ENCODE measurements at regions not wholly inside any gene's neighbourhood (a gene's known extent, or its start where the extent isn't known, plus 50 kb on each side); places are given as distances from the start of the nearest gene placed in this dataset.

DNA sequence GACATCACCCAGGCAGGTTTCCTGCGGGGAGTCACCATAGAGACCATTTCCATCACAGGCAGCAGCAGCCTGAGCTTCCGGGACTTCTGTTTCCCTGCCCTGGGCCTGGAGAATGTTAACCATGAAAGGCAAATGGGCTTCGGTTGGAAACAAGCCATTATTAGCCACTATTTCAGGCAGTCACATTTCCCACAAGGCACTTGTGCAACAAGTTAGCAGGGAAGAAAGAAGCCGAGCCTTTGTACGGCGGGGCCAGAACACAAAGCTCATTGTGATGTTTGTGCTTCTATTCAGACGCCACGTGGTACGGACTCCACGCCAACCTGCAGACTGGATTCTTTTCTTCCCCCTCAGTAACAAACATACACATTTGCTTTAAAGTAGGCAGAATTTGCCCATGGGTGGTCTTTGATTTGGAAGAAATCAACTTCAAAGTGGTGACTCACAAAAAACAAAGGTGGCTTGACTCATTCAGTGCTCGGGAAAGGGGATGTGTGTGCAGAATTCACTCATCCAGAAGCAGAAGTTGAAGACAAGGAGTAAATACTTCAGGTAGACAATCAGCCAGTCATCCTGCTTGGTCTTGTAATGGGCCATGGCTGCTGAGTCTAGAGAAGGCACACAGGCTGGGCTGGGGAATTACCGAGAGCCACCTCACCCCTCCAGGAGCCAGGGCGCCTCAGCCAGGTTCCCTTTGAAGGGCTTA, 154.2 kb upstream of the PRMT8 start:
- in situ Hi-C loops (cut with HindIII; ENCODE audit: low sequenced_read_pairs): no loop called here

DNA sequence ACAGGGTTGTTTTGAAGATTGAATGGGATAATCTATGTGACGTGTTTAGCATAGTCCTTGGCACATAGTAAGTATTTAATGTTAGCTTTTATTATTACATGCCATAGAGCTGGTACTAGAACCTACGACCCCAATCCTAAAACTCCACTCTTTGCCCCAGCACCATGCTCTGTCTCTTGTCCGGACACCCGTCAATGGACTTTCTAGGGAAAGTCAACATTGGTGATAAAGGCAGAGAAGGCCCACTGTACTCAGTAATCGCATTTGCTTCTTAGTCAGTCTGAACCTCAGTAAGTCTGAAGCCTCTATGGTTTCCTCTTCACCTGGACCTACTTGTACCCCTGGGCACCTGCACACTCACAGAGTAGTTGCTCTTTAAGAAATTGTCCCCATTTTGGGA, 153.1 kb upstream of the PRMT8 start:
- in situ Hi-C loops (cut with HindIII; ENCODE audit: low sequenced_read_pairs): no loop called here

DNA sequence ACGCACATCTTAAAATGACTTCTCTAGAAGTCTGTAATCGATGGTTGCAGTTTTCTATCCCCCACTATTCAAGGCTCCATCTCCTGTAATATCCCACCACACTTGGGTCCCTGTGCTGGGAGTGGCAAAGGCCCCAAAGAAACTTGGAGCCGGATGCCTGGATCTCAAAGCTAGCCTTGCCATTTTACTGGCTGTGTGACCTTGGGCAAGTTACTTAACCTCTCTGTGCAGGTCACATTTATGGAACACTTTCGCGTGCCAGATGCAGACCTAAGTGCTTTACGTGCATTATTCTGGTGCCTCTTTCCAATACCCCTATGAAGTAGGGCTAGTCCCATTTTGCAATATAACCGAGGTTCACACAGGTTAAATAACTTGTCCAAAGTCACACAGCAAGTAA, 151.8 kb upstream of the PRMT8 start:
- in situ Hi-C loops (cut with HindIII; ENCODE audit: low sequenced_read_pairs): no loop called here

GRCh38 chr12:3341594-3341993, 149.4 kb upstream of the PRMT8 start:
- in situ Hi-C loops (cut with HindIII; ENCODE audit: low sequenced_read_pairs): no loop called here

GRCh38 chr12:3342051-3342450, 149.0 kb upstream of the PRMT8 start:
- in situ Hi-C loops (cut with HindIII; ENCODE audit: low sequenced_read_pairs): no loop called here

- in situ Hi-C loops (cut with HindIII; ENCODE audit: low sequenced_read_pairs): no loop called here
Measured at GRCh38 chr12:3348055-3348454, 142.9 kb upstream of the PRMT8 start.

DNA sequence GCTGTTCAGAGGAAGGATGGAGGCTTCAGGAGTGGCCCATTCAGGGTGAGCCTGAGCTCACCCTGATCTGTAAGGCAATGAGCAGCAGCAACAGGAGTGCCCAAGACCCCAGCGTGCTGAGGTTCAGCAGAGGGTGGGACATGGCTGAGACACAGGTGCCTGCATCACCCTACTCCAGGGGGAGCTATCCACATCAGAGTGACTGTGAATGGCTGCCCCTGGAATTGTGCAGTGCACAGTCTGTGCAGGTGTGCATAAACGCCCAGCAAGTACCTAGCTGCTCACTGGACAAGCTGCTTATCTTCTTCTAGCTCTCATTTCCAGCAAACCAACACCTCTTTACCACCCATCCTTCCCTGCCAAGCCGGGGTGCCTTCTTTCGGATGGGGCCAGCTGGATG, 140.6 kb upstream of the PRMT8 start:
- in situ Hi-C loops (cut with HindIII; ENCODE audit: low sequenced_read_pairs): loop anchor here (10.0 kb wide), 1 partner anchor 144 kb away; the partner anchor contains the start of gene PRMT8

GRCh38 chr12:3351731-3352130, 139.3 kb upstream of the PRMT8 start:
- in situ Hi-C loops (cut with HindIII; ENCODE audit: low sequenced_read_pairs): loop anchor here (10.0 kb wide), 1 partner anchor 143 kb away; the partner anchor contains the start of gene PRMT8

- in situ Hi-C loops (cut with HindIII; ENCODE audit: low sequenced_read_pairs): loop anchor here (10.0 kb wide), 1 partner anchor 143 kb away; the partner anchor contains the start of gene PRMT8
Measured at GRCh38 chr12:3352230-3352629, 138.8 kb upstream of the PRMT8 start.

DNA sequence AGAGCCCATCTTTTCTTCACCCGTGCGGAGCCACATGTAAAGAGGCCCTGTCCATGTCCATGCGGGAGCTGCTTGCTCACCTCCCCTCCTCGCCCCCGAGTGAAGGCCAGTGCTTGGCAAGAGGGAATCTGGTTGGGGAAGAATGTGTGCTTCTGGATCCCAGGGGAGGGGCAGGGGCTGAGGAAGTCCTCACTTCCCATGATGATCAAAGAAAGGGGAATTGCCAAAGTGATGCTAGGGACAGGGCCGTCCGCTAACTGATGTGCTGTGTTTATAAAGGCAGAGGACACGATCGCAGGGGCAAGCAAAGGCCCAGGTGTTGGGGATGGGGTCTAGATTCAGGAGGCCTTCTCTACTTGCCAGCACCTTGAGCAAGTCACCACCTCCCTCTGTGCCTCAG, 137.4 kb upstream of the PRMT8 start:
- in situ Hi-C loops (cut with HindIII; ENCODE audit: low sequenced_read_pairs): loop anchor here (10.0 kb wide), 1 partner anchor 141 kb away; the partner anchor contains the start of gene PRMT8

DNA sequence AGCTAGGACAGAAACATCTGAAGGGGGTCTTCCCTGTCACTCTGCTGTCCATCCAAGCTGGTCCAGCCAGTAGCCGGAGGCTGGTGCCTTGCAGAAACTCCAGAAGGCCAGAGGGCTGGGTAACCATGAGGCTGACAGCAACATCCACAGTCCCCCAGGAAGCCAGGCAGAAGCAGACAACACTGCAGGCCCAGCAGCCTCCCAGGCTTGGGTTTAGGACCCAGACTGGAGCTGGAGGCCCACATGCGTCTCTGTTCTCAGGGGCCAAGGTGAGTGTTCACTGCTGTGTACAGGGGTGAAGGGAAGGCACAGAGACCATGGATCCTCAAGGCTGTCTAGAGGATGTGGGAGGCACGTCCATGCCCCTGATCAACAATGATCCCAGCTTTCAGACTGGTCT, 136.4 kb upstream of the PRMT8 start:
- in situ Hi-C loops (cut with HindIII; ENCODE audit: low sequenced_read_pairs): loop anchor here (10.0 kb wide), 1 partner anchor 140 kb away; the partner anchor contains the start of gene PRMT8

DNA sequence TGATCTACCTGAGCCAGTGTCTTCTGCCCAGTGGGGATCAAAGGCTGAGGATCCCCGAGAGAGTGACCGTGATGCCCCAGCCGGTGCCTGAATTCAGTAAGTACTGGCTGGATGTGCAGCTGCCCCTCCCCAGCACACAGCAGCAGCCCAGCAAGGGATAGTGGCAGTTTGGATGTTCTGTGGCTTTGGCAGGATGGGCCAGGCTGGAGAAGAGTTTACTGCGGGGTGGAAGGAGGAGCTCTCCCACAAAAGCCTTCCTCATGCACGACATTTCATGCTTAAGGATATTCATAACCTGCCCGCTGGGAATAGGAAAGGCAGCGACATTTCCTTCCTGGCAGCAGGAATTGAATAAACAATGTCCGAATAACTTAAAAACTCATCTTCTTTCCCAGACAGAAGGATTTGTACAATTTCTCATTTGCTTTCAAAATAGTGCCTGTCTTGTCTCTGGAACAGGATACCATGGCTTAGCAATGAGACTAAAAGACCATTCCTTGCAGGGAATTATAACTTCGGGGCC, 135.6 kb upstream of the PRMT8 start:
- in situ Hi-C loops (cut with HindIII; ENCODE audit: low sequenced_read_pairs): loop anchor here (10.0 kb wide), 1 partner anchor 139 kb away; the partner anchor contains the start of gene PRMT8

DNA sequence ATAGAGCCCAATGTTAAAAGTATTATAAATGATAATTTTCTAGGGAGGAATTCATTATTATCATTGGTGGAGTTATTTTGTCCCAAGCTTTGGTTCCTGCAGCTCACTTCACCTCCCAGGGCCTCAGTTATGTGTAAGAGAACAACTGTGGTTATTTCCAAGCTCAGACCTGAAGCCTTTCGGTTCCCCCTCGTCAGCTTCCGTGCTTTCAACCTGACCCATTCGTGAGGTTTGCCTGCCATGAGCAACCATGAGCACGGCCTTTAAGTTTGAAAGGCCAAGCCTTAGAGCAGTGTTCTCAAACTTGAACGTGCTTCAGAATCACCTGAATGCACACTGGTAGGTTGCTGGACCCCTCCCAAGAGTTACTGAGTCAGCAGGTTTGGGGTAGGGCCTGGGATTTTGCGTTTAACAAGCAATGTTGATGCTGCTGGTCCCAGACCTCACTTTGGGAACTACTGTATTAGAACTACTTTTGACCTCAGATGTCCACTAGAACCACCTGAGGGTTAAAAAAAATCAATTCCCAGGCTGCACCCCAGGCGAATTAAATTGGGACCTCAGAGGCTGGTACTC, 133.0 kb upstream of the PRMT8 start:
- in situ Hi-C loops (cut with HindIII; ENCODE audit: low sequenced_read_pairs): loop anchor here (10.0 kb wide), 1 partner anchor 137 kb away; the partner anchor contains the start of gene PRMT8

GRCh38 chr12:3359478-3359877, 131.5 kb upstream of the PRMT8 start:
- in situ Hi-C loops (cut with HindIII; ENCODE audit: low sequenced_read_pairs): loop anchor here (10.0 kb wide), 1 partner anchor 135 kb away; the partner anchor contains the start of gene PRMT8

- in situ Hi-C loops (cut with HindIII; ENCODE audit: low sequenced_read_pairs): loop anchor here (5.0 kb wide), 1 partner anchor 34 kb away; no protein-coding TSS in a partner anchor
Measured at GRCh38 chr12:3361146-3361545, 129.9 kb upstream of the PRMT8 start.

DNA sequence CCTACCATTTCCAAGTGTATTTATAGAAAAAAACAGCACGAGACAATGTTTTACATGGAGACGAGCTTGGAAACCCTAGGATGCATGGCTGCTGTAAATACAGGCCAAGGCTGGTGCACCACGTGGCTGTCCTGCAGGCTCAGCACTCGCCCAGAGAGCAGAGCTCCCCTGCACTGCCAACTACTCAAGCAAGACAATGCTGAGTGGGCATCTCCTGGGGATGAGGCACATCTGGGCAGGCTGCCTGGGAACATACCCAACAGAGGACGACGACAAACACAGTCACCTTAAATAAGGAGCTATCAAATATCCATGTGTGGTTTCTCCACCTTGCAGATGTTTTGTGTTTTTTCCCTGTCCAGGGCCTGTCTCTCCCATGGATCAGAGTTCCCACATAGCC, 128.3 kb upstream of the PRMT8 start:
- in situ Hi-C loops (cut with HindIII; ENCODE audit: low sequenced_read_pairs): loop anchor here (5.0 kb wide), 1 partner anchor 35 kb away; no protein-coding TSS in a partner anchor

GRCh38 chr12:3363608-3364007, 127.4 kb upstream of the PRMT8 start:
- in situ Hi-C loops (cut with HindIII; ENCODE audit: low sequenced_read_pairs): loop anchor here (5.0 kb wide), 1 partner anchor 36 kb away; no protein-coding TSS in a partner anchor

DNA sequence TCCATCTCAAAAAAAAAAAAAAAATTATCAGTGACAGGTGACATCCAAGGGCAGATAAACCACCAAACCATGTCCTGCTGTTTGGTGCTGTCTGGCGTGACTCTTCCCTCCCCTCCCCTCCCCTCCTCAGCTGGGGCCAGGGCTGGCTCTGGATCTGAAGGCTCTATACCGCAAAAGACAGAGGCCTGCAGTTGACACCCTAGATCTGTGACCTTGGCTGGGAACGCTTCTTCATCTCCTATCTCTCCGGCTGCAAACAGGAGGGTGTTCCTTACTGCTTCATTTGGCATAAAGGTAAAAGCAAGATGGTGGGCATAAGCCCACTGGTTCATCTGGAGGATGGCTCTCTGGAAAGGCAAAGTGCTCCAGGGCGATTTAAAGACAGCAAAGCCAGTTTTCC, 126.8 kb upstream of the PRMT8 start:
- in situ Hi-C loops (cut with HindIII; ENCODE audit: low sequenced_read_pairs): loop anchor here (5.0 kb wide), 1 partner anchor 37 kb away; no protein-coding TSS in a partner anchor

DNA sequence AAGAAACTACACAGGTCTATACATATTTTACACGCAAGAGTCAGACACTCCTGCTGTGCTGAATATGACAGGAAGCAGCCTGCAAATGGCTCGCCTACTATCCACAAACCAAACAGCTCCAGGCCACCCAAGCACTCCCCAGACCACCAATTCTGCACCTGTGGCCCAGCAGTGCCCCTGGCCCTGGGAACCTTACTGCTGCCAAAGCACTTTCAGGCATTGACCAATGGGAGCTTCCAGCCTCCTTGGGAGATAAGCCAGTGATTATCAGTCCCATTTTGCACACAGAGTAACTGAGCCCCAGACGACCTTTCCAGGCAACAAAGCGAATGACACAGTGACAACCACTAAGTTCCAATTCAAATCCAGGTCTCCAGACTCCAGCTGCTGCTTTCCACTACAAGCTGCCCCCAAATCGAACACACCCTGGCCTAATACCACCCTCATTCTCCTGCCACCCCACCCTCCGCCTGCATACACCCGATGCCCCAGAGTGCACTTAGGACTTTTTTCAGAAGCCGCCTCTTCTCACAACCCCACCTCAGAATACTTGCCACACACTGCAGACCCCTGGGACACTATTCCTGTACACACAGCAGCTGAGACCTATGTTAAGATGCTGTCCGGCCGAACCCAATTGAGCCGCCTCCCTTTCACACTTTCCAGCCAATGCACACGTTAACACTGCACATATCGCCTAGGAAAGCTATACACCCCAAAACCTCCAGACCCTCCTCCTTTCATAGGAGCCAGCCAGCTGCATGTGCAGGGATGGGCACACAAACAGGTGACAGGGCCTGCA, 126.1 kb upstream of the PRMT8 start:
- in situ Hi-C loops (cut with HindIII; ENCODE audit: low sequenced_read_pairs): loop anchor here (5.0 kb wide), 1 partner anchor 38 kb away; no protein-coding TSS in a partner anchor

DNA sequence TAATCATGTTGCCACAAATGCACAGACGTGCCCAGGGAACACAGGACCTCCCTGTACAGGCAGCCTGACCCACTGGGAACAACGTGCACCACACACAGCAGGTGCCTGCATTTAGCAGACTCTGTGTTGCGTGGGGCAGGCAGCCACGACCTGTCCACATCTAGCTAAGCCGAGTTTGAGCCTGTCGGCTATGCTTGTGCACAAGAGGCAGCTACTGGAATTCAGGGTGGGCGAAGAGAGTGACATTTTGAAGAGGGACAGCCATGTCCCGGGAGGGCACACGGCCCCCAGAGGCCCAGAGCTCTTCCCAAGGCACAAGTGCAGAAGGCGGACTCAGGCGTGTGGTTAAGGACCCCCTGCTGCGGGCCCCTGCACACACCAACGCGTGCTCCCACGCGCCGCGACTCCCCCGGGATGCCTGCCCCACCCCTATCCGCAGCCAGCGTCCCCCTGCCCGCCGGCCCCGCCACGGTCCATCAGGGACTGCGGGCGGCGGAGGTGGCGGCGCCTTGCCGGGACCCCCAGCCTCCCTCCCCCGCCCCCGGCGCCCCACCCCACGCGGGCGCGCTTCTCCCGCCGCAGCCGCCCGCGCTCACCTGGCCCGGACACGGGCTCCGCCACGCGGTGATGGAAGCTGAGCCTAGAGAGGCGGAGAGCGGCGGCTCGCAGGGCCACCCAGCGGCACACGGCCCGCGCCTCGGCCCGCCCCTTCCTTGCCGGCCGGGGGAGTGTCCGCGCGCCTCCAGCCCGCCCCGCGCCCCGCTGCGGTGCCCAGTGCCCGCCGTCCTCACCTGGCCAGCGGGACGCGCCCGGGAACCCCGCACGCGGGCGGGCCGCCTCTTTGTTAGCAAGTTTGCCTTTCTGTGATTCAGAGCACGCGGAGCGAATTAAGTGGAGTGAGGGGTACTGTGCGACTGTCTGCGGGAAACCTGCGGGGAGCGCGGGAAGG, 125.3 kb upstream of the PRMT8 start:
- in situ Hi-C loops (cut with HindIII; ENCODE audit: low sequenced_read_pairs): no loop called here

Measured in endothelial cell of hepatic sinusoid (primary cell).